ENCODE measurements at regions not wholly inside any gene's neighbourhood (a gene's known extent, or its start where the extent isn't known, plus 50 kb on each side); places are given as distances from the start of the nearest gene placed in this dataset.

- TF ChIP-seq REST (IDR thresholded peaks at IDR 0.05; ENCODE audit: insufficient read depth in 1 of 2, low read depth in 2 of 2, low read length in 1 of 2) (no peak), CTCF (IDR thresholded peaks at IDR 0.05) (no peak), POLR2AphosphoS5 (IDR thresholded peaks at IDR 0.05; ENCODE audit: low read depth, low read length) (no peak), SIN3A (IDR thresholded peaks at IDR 0.05; ENCODE audit: borderline replicate concordance, insufficient read depth, low read depth, low read length) (no peak)
Observed at GRCh38 chr5:68732251-68732650, 361.6 kb upstream of the SLC30A5 start.
